ENCODE measurements at regions not wholly inside any gene's neighbourhood (a gene's known extent, or its start where the extent isn't known, plus 50 kb on each side); places are given as distances from the start of the nearest gene placed in this dataset.
"Not testable (repeated sequence)": the region's sequence is repeated elsewhere in the genome, so short reads cannot be mapped to it uniquely, and the experiment has no call there.

DNA sequence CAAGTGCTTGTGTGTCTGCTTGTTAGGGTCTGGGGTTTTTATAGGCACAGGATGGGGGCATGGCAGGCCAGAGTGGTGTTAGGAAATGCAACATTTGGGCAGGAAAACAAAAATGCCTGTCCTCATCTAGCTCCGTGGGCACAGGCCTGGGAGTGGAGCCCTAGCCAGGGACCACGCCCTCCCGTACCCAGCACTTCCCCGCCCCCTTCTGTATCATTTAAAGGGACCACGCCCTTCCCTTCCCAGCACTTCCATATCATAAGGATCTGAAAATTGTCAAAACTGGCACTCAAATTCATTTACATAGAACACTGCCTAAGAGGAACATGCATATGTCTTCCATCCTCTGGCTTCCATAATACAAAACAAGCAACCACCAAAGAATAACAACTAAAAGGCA is 185.8 kb downstream of the B3GLCT start:
- H3K4me1 Mint-ChIP-seq, result no peaks in the 10 kb centered on the region
- peaks cover 4% of the 10 kb centered on the region for H3K9me3 Mint-ChIP-seq (ENCODE audit: low read depth)
- H3K27ac Mint-ChIP-seq, result no peak overlapping the region
- ATAC-seq, result no peak
- no peaks in the 10 kb centered on the region for H3K27me3 Mint-ChIP-seq
- no peak overlapping the region for H3K4me3 Mint-ChIP-seq
- CTCF ChIA-PET, result no interaction called here
- no peak for DNase-seq
- no peaks in the 10 kb centered on the region for H3K36me3 Mint-ChIP-seq

DNA sequence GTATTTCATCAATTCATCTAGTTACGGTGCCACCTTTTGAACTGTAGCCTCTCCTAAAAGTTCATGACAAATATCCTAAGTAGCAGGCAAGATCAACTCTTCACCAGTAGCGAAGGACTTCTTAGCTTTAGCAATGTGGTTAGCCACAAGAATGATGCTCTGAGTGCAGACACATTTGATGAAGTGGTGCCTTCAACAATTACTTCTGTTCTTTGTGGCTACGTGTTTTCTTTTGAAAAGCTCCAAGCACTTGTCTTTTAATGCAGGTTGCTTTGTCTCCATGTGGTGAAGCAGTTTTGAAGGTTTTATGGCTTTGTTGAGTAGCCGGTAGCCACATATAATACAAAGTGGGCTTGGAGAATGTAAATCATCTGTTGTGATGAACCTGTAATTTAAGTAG is 194.7 kb downstream of the B3GLCT start:
- no peak overlapping the region for H3K27ac Mint-ChIP-seq
- H3K4me3 Mint-ChIP-seq, result no peak overlapping the region
- ATAC-seq (no peak), DNase-seq (no peak)
- no peaks in the 10 kb centered on the region for H3K27me3 Mint-ChIP-seq
- H3K36me3 Mint-ChIP-seq, result no peaks in the 10 kb centered on the region
- H3K4me1 Mint-ChIP-seq, result peaks cover 6% of the 10 kb centered on the region
- CTCF ChIA-PET, result no interaction called here
- H3K9me3 Mint-ChIP-seq (ENCODE audit: low read depth), result no peaks in the 10 kb centered on the region

DNA sequence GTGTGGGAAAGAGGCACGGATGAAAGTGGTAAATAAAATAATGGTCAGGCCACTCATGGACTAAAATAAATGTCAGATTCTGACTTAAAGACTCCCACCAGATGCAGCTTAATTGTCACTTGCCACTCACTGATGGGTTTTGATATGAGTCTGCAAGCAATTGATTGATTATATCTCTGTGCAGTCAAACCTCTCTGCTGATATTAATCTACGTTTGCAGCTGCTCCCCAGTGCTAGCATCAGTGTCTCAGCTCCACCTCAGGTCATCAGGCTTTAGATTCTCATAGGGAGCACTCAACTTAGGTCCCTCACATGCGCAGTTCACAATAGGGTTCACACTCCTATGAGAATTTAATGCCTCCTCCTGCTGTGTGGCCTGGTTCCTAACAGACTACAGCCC is 195.3 kb downstream of the B3GLCT start:
- DNase-seq, result no peak
- H3K36me3 Mint-ChIP-seq, result no peaks in the 10 kb centered on the region
- H3K27ac Mint-ChIP-seq, result no peak overlapping the region
- no peaks in the 10 kb centered on the region for H3K27me3 Mint-ChIP-seq
- ATAC-seq, result no peak
- no peak overlapping the region for H3K4me3 Mint-ChIP-seq
- peaks cover 6% of the 10 kb centered on the region for H3K4me1 Mint-ChIP-seq
- H3K9me3 Mint-ChIP-seq (ENCODE audit: low read depth), result peaks cover 4% of the 10 kb centered on the region
- CTCF ChIA-PET, result no interaction called here

DNA sequence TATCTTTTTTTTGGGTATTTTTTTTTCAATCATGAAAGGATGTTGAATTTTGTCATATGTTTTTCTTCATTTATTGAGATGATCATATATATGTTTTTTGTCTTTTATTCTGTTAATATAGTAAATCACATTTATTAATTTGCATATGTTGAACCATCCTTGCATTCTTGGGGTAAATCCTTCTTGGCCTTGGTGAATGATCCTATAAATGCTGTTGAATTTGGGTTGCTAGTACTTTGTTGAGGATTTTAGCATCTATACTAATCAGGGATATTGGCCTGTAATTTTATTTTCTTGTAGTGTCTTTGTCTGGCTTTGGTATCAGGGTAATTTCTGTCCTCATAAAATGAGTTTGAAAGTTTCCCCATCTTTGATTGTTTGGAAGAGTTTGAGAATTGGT is 199.9 kb downstream of the B3GLCT start:
- peaks cover 3% of the 10 kb centered on the region for H3K4me1 Mint-ChIP-seq
- CTCF ChIA-PET, result no interaction called here
- no peak overlapping the region for H3K4me3 Mint-ChIP-seq
- H3K9me3 Mint-ChIP-seq (ENCODE audit: low read depth), result peaks cover 8% of the 10 kb centered on the region
- H3K27me3 Mint-ChIP-seq, result no peaks in the 10 kb centered on the region
- ATAC-seq, result no peak
- no peak for DNase-seq
- no peak overlapping the region for H3K27ac Mint-ChIP-seq
- peaks cover 2% of the 10 kb centered on the region for H3K36me3 Mint-ChIP-seq

DNA sequence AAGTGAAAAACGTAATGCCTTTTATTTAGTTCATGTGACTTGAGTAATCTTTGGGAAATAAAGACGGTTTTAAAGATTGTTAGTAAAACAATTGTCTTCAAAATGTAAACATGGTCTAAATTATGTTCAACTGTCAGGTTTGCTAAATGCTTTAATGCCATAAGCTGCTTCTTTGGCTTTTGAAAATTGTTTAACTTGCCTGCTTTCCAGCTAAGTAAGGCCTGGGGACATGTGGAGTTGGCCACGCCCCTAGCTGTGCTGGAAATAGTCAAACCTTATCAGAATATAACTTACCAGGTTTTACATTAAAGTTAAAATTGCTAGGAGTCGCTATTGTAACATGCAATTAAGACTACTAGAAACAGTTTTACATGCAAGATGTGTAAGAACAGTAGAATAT is 203.9 kb downstream of the B3GLCT start:
- CTCF ChIA-PET; H3K27ac Mint-ChIP-seq; ATAC-seq; H3K9me3 Mint-ChIP-seq (ENCODE audit: low read depth); DNase-seq; H3K4me1 Mint-ChIP-seq; H3K36me3 Mint-ChIP-seq; H3K4me3 Mint-ChIP-seq; H3K27me3 Mint-ChIP-seq: not testable (repeated sequence)

DNA sequence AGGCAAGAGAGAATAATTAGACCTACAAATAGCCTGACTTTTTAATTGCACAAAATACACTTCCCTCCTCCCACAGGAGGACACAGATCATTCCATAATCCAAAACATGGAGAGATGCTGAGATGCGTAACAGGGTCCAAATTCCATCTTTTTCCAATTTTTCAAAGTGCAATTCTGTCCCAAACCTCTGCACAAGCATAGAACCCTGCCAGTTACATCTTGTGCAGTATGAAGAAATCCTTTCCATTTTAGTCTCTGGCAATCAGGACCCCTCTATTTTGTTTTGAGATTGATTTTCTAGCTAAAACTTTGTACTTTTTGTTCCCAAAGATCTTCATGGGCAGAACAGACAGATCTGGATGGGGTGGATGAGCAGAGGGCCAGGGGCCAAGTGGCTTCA is 209.2 kb downstream of the B3GLCT start:
- Mint-ChIP-seq H3K4me3 (no peak overlapping the region), H3K9me3 (ENCODE audit: low read depth) (no peaks in the 10 kb centered on the region), H3K27me3 (peaks cover 7% of the 10 kb centered on the region), H3K27ac (no peak overlapping the region), H3K36me3 (no peaks in the 10 kb centered on the region), H3K4me1 (no peaks in the 10 kb centered on the region)
- CTCF ChIA-PET, result no interaction called here
- DNase-seq (no peak), ATAC-seq (no peak)

DNA sequence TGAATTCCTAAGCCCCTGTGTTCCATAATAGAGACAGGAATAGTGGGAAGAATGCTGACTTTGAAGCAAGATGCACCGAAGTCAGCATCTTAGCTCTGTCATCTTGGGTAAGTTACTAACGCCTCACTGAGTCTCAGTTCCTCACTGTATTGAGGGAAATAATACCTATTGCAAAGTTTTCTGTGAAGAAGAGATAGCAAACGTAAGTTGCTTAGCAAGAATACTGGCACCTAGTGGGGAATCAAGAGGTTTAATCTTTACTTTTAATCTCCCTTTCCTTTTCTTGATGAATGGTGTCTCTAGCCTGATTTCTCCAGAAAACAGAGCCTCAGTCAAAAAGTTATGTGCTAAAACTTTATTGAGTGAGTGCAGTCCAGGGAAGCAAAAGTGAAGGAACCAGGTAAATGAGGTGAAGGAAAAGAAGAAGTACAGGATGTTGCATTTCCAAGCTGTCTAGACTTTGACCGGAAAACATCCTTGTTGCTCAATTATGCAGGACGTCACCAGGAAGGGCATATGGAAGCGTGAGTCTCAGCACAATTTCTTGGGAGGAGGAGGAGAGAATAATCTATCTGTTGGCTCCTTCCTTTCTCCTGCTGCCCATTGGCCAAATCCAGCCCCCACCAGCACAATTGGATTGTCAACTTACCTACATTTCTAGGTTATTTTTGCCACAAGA is 210.0 kb downstream of the B3GLCT start:
- no peak overlapping the region for H3K27ac Mint-ChIP-seq
- H3K4me1 Mint-ChIP-seq, result no peaks in the 10 kb centered on the region
- DNase-seq (no peak), ATAC-seq (no peak)
- H3K27me3 Mint-ChIP-seq, result peaks cover 8% of the 10 kb centered on the region
- CTCF ChIA-PET, result no interaction called here
- H3K4me3 Mint-ChIP-seq, result no peak overlapping the region
- H3K36me3 Mint-ChIP-seq, result no peaks in the 10 kb centered on the region
- H3K9me3 Mint-ChIP-seq (ENCODE audit: low read depth), result no peaks in the 10 kb centered on the region

DNA sequence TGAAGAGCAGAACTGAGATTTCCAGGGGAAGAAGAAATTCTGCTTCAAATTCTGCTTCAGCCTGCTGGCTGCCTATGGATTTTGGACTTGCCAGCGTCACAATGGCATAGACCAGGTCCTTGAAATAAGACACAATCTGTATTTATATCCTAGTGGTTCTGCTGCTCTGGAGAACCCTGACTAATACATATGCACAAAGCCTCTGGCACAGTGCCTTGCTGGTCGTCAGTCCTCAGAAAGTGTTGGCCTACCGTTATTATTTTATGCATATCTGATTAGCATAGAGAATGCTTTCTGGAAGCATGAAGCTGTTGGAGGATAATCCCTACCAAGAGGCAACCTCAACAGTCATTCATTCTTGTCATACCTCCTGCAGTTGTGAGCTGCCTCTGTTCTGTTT is 213.7 kb downstream of the B3GLCT start:
- ATAC-seq (no peak), DNase-seq (no peak)
- Mint-ChIP-seq H3K27ac (no peak overlapping the region), H3K27me3 (peaks cover 14% of the 10 kb centered on the region), H3K36me3 (no peaks in the 10 kb centered on the region), H3K4me3 (no peak overlapping the region), H3K9me3 (ENCODE audit: low read depth) (no peaks in the 10 kb centered on the region), H3K4me1 (no peaks in the 10 kb centered on the region)
- CTCF ChIA-PET, result no interaction called here

DNA sequence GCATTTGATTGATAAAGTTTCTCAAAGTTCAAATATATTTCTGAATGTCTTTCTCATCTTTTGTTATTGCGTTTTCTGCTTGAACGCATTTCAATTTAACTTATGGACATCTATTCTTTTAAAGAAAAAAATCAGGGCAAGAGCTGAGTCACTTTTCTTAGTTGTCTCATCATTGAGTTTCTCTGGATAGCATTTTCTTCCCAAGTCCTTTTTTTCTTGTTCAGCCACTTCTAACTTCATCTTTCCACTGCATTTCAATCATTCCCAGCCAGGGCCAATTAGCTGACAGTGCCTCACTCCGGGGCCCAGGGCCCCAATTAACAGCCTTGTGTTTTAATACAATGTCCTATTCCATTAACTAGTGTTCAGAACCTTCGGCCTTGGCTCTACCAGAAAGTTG is 216.3 kb downstream of the B3GLCT start:
- no peak for ATAC-seq
- DNase-seq, result no peak
- Mint-ChIP-seq H3K27me3 (peaks cover 19% of the 10 kb centered on the region), H3K36me3 (no peaks in the 10 kb centered on the region), H3K4me3 (no peak overlapping the region), H3K9me3 (ENCODE audit: low read depth) (no peaks in the 10 kb centered on the region), H3K27ac (no peak overlapping the region), H3K4me1 (no peaks in the 10 kb centered on the region)
- CTCF ChIA-PET, result no interaction called here

DNA sequence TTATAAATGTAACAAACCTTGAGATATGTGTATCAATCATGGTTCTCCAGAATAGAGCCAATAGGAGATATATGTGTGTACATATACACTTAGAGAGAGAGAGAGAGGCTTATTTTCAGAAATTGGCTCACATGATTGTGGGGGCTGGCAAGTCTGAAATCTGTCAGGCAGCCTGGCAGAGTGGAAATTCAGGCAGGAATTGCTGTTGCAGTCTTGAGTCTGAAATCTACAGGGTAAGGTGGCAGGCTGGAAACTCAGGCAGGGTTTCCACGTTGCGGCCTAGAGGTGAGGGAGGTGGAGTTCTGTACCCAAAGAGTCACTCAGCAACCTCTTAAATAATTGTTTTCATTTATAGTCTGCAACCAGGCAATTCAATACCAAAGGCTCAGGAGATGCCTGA is 218.4 kb downstream of the B3GLCT start:
- CTCF ChIA-PET, result no interaction called here
- DNase-seq, result no peak

DNA sequence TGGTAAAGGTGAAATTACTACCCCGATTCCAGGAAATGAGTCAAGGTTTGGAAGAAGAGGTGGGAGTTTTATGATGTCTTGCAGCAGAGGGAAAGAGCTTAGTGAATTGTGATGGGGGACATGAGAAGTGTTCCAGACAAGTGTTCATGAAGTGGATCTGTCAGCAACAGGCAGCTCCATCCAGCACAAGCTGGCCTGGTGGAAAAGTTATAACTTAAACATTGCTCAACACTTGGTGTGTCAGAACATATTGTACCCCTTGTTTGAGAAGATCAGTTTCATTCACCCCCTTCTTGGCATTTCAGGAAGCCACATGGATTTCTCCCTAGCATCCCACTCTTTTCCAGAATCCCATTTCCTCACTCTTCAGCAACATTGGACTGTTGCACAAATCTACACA is 222.0 kb downstream of the B3GLCT start:
- H3K27ac Mint-ChIP-seq, result no peak overlapping the region
- no peaks in the 10 kb centered on the region for H3K9me3 Mint-ChIP-seq (ENCODE audit: low read depth)
- ATAC-seq (no peak), DNase-seq (no peak)
- H3K4me3 Mint-ChIP-seq, result no peak overlapping the region
- peaks cover 2% of the 10 kb centered on the region for H3K4me1 Mint-ChIP-seq
- CTCF ChIA-PET, result interaction anchor here (1.4 to 1.7 kb wide), 2 partner anchors 10 to 186 kb away, joined by 3 to 4 read pairs; no protein-coding TSS in a partner anchor
- H3K36me3 Mint-ChIP-seq, result no peaks in the 10 kb centered on the region
- H3K27me3 Mint-ChIP-seq, result peaks cover 13% of the 10 kb centered on the region

More for the DNA sequence above, 218.4 kb downstream of the B3GLCT start:
- no peak overlapping the region for H3K4me3 Mint-ChIP-seq
- H3K4me1 Mint-ChIP-seq, result no peaks in the 10 kb centered on the region
- peaks cover 22% of the 10 kb centered on the region for H3K27me3 Mint-ChIP-seq
- no peak overlapping the region for H3K27ac Mint-ChIP-seq
- ATAC-seq, result no peak
- no peaks in the 10 kb centered on the region for H3K9me3 Mint-ChIP-seq (ENCODE audit: low read depth)
- no peaks in the 10 kb centered on the region for H3K36me3 Mint-ChIP-seq

DNA sequence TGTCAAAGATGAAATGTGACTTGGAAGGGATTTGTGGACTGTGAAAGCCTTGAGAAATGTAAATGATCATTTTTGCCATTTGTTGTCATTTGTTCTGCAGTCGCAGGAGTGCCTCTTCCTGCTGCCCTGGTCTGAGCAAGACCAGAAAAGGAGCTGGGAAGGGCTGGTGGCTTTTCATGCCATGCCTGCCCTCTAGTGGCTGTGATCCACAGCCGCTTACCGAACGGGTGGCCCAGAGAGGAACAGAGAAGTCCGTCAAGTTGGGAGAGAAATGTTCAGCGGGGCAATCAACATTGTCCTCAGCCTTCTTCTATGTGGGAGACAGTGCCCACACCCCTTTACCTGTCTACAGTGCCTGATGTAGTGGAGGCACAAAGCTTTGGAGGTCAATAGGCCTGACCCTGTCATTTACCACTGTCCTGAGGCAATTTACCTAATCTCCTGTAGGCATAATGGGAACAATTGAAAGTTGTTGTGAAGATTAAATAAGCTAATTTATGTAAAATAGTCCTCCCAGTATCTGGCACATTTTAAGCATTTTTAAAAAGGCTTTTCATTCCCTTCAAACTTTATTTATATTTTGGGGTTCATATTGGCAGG is 224.5 kb downstream of the B3GLCT start:
- CTCF ChIA-PET, result interaction anchor here (0.7 to 2.2 kb wide), 8 partner anchors 9 to 315 kb away, joined by 3 to 21 read pairs (median 4); partner anchors contain the start of gene RXFP2
- H3K36me3 Mint-ChIP-seq, result no peaks in the 10 kb centered on the region
- H3K4me3 Mint-ChIP-seq, result no peak overlapping the region
- peaks cover 2% of the 10 kb centered on the region for H3K4me1 Mint-ChIP-seq
- DNase-seq (peak; percentile 75), ATAC-seq (peak; percentile 87)
- H3K27me3 Mint-ChIP-seq, result peaks cover 15% of the 10 kb centered on the region
- H3K27ac Mint-ChIP-seq, result no peak overlapping the region
- no peaks in the 10 kb centered on the region for H3K9me3 Mint-ChIP-seq (ENCODE audit: low read depth)

DNA sequence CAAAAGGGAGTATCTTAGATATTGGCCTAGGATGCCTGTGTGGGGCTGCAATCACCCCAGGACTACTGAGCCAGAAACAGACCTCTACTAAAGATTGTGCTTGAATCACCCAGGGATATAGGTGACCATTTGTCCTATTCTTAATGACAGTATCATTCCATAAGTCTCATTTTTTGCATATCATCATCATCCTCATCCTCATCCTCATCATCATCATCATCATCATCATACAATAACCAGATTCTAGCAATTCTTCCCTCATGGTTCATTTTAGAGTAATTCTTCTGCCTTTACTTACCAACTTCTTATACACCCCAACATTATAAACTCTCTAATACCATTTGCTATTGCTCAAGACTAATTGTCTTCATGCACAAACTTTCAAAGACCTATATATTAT is 226.6 kb downstream of the B3GLCT start:
- DNase-seq (no peak), ATAC-seq (no peak)
- Mint-ChIP-seq H3K36me3 (no peaks in the 10 kb centered on the region), H3K9me3 (ENCODE audit: low read depth) (no peaks in the 10 kb centered on the region), H3K27me3 (peaks cover 12% of the 10 kb centered on the region), H3K27ac (no peak overlapping the region), H3K4me3 (no peak overlapping the region), H3K4me1 (peaks cover 2% of the 10 kb centered on the region)
- CTCF ChIA-PET, result interaction anchor here (1.0 to 1.3 kb wide), 2 partner anchors 8 to 190 kb away, joined by 3 to 5 read pairs; no protein-coding TSS in a partner anchor
